ENCODE measurements at regions not wholly inside any gene's neighbourhood (a gene's known extent, or its start where the extent isn't known, plus 50 kb on each side); places are given as distances from the start of the nearest gene placed in this dataset.

- TF ChIP-seq CTCF (conservative IDR thresholded peaks at IDR 0.05; ENCODE audit: low read length): no peak
- TF ChIP-seq EZH2phosphoT487 (IDR thresholded peaks at IDR 0.05; ENCODE audit: borderline replicate concordance, low read depth, low read length): no peak
Observed at GRCh38 chr2:75258620-75259019, 59.3 kb upstream of the TACR1 start.

Measured in OCI-LY7 (cell line).